HFFc6 (cell line): ENCODE measurements at regions not wholly inside any gene's neighbourhood (a gene's known extent, or its start where the extent isn't known, plus 50 kb on each side); places are given as distances from the start of the nearest gene placed in this dataset.

Experiments
- DNase-seq: peaks from one replicate; pipeline ENCODE4 v3.0.0-alpha.2; 2018
- H3K27ac Mint-ChIP-seq: 2 replicates; pipeline ENCODE4 v1.8.0; 2020; ENCODE audit warnings: mild to moderate bottlenecking, mixed read lengths
- H3K27me3 Mint-ChIP-seq: 2 replicates; pipeline ENCODE4 v1.8.0; 2021; ENCODE audit warnings: mild to moderate bottlenecking, moderate library complexity, mixed read lengths; ENCODE audit not compliant: insufficient read depth
- H3K36me3 Mint-ChIP-seq: 2 replicates; pipeline ENCODE4 v1.8.0; 2021; ENCODE audit warnings: low read depth, mixed read lengths
- H3K4me1 Mint-ChIP-seq: 2 replicates; pipeline ENCODE4 v1.8.0; 2020; ENCODE audit warnings: low read depth, mixed read lengths
- H3K4me3 Mint-ChIP-seq: 2 replicates; pipeline ENCODE4 v1.8.0; 2020; ENCODE audit warnings: mild to moderate bottlenecking, moderate library complexity, mixed read lengths
- H3K9me3 Mint-ChIP-seq: 2 replicates; pipeline ENCODE4 v1.8.0; 2020; ENCODE audit warnings: mild to moderate bottlenecking, mixed read lengths
- CTCF ChIP-seq: fragments of 200-600 bp; sonication (generic); IDR thresholded peaks from 2 replicates; pipeline ENCODE4 v1.5.0; 2021; ENCODE audit warnings: antibody characterized with exemption, mild to moderate bottlenecking

- Mint-ChIP-seq H3K9me3 (no peaks in the 10 kb centered on the region), H3K4me3 (no peak overlapping the region), H3K36me3 (no peaks in the 10 kb centered on the region), H3K27ac (no peak overlapping the region), H3K27me3 (peaks cover 25% of the 10 kb centered on the region), H3K4me1 (no peaks in the 10 kb centered on the region)
- TF ChIP-seq CTCF, result no peak
- no peak for DNase-seq
Measured at GRCh38 chr2:45093181-45093580, 83.9 kb upstream of the SIX2 start.

- H3K36me3 Mint-ChIP-seq, result no peaks in the 10 kb centered on the region
- no peak for TF ChIP-seq CTCF
- no peak overlapping the region for H3K4me3 Mint-ChIP-seq
- H3K27me3 Mint-ChIP-seq, result peaks cover 25% of the 10 kb centered on the region
- no peaks in the 10 kb centered on the region for H3K4me1 Mint-ChIP-seq
- DNase-seq, result no peak
- no peak overlapping the region for H3K27ac Mint-ChIP-seq
- no peaks in the 10 kb centered on the region for H3K9me3 Mint-ChIP-seq
Measured at GRCh38 chr2:45089554-45090261, 80.5 kb upstream of the SIX2 start.

GRCh38 chr2:45085487-45085886, 76.2 kb upstream of the SIX2 start:
- Mint-ChIP-seq H3K9me3 (no peaks in the 10 kb centered on the region), H3K27ac (no peak overlapping the region), H3K36me3 (no peaks in the 10 kb centered on the region), H3K4me1 (no peaks in the 10 kb centered on the region), H3K27me3 (peaks cover 21% of the 10 kb centered on the region), H3K4me3 (no peak overlapping the region)
- no peak for DNase-seq
- TF ChIP-seq CTCF, result no peak

- Mint-ChIP-seq H3K9me3 (no peaks in the 10 kb centered on the region), H3K27me3 (peaks cover 15% of the 10 kb centered on the region), H3K4me1 (no peaks in the 10 kb centered on the region), H3K36me3 (no peaks in the 10 kb centered on the region), H3K27ac (no peak overlapping the region), H3K4me3 (no peak overlapping the region)
- no peak for DNase-seq
- TF ChIP-seq CTCF, result no peak
Measured at GRCh38 chr2:45084361-45085020, 75.2 kb upstream of the SIX2 start.

- Mint-ChIP-seq H3K4me3 (no peak overlapping the region), H3K4me1 (no peaks in the 10 kb centered on the region), H3K36me3 (no peaks in the 10 kb centered on the region), H3K9me3 (no peaks in the 10 kb centered on the region), H3K27me3 (peaks cover 13% of the 10 kb centered on the region), H3K27ac (no peak overlapping the region)
- DNase-seq, result no peak
- TF ChIP-seq CTCF, result no peak
Measured at GRCh38 chr2:45083175-45083574, 73.9 kb upstream of the SIX2 start.
